Iris pigment epithelial cell (primary cell): ENCODE measurements at regions not wholly inside any gene's neighbourhood (a gene's known extent, or its start where the extent isn't known, plus 50 kb on each side); places are given as distances from the start of the nearest gene placed in this dataset.

Source experiments
- DNase-seq: peaks from one replicate; pipeline ENCODE4 v3.0.0-alpha.2; 2011; ENCODE audit warnings: low read depth

- no peak for DNase-seq
Observed at GRCh38 chr1:79613046-79613445, 606.5 kb upstream of the ADGRL4 start.

DNA sequence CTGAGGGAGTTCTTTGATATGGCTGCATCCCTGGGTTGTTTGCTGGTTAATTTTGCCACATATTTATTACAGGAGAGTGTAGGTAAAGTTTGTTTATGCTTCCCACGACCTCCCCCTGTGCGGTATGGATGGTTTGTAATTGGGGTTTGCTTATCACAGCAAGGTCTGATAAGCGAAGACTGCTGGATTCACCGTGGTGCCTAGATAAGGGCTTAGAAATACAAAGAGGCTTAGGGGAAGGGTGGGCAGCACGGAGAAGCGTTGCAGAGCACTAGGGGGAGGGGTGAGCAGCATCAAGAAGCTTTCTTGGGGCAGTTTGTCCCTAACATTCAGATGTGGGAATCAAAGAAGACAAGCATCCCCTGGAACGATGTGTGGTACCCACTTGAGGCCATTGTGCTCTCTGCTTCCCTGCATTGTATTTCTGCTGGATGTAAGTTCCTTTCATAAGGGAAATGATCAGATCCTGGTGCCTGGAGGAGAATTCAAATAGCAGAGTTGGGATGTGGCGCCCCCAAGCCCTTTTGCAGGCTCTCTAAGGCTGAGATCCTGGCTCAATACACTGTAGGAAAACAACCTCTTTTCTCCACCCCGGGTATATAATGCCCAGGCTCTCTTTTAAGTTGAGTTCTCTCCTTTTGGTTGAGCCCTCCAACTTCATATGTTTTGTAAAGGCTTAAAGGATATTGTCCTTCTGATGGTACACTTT, 598.1 kb upstream of the ADGRL4 start:
- DNase-seq: no peak

- DNase-seq: peak; percentile 36
Observed at GRCh38 chr1:79603843-79604242, 597.3 kb upstream of the ADGRL4 start.

- no peak for DNase-seq
Observed at GRCh38 chr1:79599257-79599656, 592.7 kb upstream of the ADGRL4 start.

DNA sequence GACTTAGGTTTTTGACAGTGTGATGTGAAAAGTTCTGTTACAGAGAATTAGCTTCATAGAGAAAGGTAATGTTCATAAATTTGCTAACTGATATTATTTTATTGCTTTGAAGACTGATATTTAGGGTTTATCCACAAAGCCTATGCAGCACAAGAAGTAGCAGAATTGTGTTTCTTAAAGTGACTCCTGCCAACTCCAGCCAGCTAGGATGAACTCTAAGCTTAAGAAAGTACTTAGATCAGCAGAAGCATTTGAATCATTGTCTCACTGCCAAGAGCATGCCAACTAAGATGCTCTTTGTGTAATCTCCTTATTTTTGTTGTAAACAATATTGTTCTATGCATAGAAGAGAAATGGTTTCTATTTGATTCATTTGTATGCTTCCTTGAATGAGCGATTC, 589.4 kb upstream of the ADGRL4 start:
- DNase-seq: no peak

DNA sequence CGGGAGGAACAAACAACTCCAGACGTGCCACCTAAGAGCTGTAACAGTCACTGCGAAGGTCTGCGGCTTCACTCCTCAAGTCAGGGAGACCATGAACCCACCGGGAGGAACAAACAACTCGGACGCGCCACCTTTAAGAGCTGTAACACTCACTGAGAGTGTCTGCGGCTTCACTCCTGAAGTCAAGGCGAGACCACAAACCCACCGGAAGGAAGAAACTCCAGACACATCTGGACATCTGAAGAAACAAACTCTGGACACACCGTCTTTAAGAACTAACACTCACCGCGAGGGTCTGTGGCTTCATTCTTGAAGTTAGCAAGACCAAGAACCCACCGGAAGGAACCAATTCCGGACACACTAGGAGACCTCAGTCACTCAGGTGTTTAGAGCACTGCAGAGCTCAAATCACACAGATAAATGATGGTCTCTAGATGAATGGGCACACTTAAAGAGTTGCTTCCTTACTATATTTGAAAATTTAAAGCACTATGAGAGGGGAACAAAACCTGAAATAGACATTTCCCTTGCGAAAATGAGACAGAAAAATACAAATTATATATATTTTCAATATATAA, 587.7 kb upstream of the ADGRL4 start:
- DNase-seq: no peak

GRCh38 chr1:79592707-79593106, 586.2 kb upstream of the ADGRL4 start:
- no peak for DNase-seq

- DNase-seq: no peak
Observed at GRCh38 chr1:79588719-79589118, 582.2 kb upstream of the ADGRL4 start.

DNA sequence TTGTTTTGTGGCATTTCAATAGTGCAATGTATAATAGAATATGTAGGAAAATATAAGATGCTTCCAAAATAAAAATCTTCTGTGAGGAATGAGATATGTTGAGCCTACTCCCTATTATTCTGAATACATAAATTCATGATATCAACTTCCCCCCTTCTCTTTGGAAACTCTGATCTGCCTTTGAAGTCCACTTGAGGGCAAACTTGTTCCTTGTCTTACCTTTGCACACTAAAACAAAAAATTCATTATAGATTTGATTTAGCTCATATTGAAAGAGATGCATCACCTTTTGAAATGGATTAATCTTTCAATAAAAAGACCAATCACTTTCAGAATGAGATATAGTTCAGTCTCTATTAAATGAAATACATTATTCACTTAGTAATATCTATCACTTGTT, 580.7 kb upstream of the ADGRL4 start:
- no peak for DNase-seq

GRCh38 chr1:79585801-79586200, 579.3 kb upstream of the ADGRL4 start:
- DNase-seq: no peak

DNA sequence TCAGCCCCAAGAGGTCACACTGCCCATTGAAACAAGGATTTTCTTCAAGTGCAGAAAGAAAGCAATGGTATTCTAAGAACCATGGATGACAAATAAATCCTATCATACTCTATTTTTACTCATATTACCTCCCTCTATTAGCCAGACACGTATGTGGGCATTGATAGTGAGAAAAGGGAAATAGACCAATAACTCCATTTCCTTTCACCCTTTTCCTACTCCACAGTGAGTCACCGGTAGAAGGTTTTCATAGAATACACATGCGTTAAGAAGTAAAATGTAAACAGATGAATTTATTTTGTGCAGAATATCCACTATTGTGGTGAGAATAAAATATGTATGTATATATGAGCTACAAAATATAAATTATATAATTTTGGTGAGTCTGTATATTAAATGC, 568.9 kb upstream of the ADGRL4 start:
- DNase-seq: no peak

DNA sequence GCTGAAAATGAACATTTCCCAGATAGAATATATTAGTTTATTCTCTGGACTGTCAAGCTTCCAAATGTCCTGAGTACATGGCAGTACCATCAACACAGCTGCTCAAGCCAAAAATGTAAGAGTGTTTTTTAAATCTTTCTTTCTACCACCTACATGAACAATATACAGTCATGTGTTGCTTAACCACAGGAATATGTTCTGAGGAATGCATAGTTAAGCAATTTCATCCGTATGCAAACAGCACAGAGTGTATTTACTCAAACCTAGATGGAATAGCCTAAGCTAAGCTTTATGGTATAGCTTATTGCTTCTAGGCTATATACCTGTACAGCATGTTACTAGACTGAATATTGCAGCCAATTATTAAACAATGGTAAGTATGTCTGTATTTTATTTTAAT, 561.9 kb upstream of the ADGRL4 start:
- peak; percentile 14 for DNase-seq

GRCh38 chr1:79561521-79561978, 555.0 kb upstream of the ADGRL4 start:
- no peak for DNase-seq

GRCh38 chr1:79556189-79556588, 549.7 kb upstream of the ADGRL4 start:
- DNase-seq: no peak

GRCh38 chr1:79554688-79555087, 548.2 kb upstream of the ADGRL4 start:
- DNase-seq: no peak

GRCh38 chr1:79551321-79551720, 544.8 kb upstream of the ADGRL4 start:
- DNase-seq: peak; percentile 17

- no peak for DNase-seq
Observed at GRCh38 chr1:79550402-79550801, 543.9 kb upstream of the ADGRL4 start.

GRCh38 chr1:79549201-79549600, 542.7 kb upstream of the ADGRL4 start:
- DNase-seq: no peak

DNA sequence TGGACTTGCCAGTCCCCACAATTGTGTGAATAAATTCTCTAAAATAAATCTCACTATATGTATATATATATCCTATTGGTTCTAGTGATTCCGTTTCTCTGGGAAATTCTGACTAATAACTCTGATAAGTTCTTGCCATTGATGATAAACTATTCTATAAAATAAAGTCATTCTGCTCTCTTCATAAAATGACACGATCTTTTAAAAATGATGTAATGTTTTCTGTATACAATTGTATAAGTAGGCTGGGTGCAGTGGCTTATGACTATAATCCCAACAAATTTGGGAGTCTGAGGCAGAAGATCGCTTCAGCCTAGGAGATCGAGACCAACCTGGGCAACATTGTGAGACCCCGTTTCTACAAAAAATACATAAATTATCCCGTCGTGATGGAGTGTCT, 541.0 kb upstream of the ADGRL4 start:
- no peak for DNase-seq

GRCh38 chr1:79543394-79543793, 536.9 kb upstream of the ADGRL4 start:
- no peak for DNase-seq

- no peak for DNase-seq
Observed at GRCh38 chr1:79539001-79539400, 532.5 kb upstream of the ADGRL4 start.

GRCh38 chr1:79532555-79532954, 526.0 kb upstream of the ADGRL4 start:
- DNase-seq: no peak

DNA sequence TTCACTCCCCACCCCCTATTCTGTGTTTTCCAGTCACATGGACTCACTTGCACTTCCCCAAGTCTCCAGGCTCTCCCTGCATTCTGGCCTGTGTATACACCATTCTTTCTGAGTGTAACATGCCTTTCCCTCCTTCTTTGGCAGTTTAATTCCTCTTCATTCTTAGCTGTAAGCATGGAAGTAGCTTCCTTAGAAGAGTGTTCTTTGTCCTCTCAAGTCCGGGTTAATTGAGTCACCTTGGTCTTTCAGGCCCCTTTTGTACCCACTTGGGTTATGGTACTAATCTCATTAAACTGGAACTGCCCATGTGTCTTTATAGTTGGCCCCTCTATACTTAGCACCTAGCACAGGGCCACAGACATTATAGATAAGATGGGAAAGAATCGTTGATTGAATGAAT, 525.3 kb upstream of the ADGRL4 start:
- no peak for DNase-seq

- no peak for DNase-seq
Observed at GRCh38 chr1:79530476-79530875, 523.9 kb upstream of the ADGRL4 start.
